A673 (cell line): ENCODE measurements at regions not wholly inside any gene's neighbourhood (a gene's known extent, or its start where the extent isn't known, plus 50 kb on each side); places are given as distances from the start of the nearest gene placed in this dataset.

ENCODE experiments used
- BruUV-seq: library from RNA; stranded (reverse); fragments of 400-500 nt; replicated peaks from 2 replicates; lab custom pipeline; 2021; lab: Mats Ljungman, UMichigan
- CTCF ChIA-PET: fragments of 300-600 bp; sonication (Branson Sonifier 250); formaldehyde crosslinking; loops from one replicate; lab custom pipeline; 2022; ENCODE audit warnings: antibody characterized with exemption; lab: Charles Lee
- POLR2A ChIA-PET: fragments of 300-600 bp; sonication (Branson Sonifier 250); formaldehyde crosslinking; loops from one replicate; lab custom pipeline; 2022; ENCODE audit warnings: antibody characterized with exemption; ENCODE audit not compliant: low non-redundant PET; lab: Charles Lee
- DNase-seq: peaks from one replicate; pipeline ENCODE4 v3.0.0-alpha.2; 2015; ENCODE audit warnings: low spot score
- H3K27ac ChIP-seq: fragments of 200-600 bp; sonication (generic); 2 replicates; pipeline ENCODE4 v1.5.1; 2016; ENCODE audit warnings: mixed run types, low read depth, mild to moderate bottlenecking, mixed read lengths, antibody characterized with exemption, low read length; ENCODE audit not compliant: poor library complexity, severe bottlenecking
- H3K27me3 ChIP-seq: fragments of 200-600 bp; sonication (generic); replicated peaks from 2 replicates; pipeline ENCODE4 v1.6.1; 2017; ENCODE audit warnings: mixed run types, low read depth, mild to moderate bottlenecking, mixed read lengths, antibody characterized with exemption, low read length; ENCODE audit not compliant: insufficient read depth, poor library complexity
- H3K36me3 ChIP-seq: fragments of 200-600 bp; sonication (generic); 2 replicates; pipeline ENCODE4 v1.6.1; 2016; ENCODE audit warnings: mixed run types, mild to moderate bottlenecking, mixed read lengths, antibody characterized with exemption, low read length; ENCODE audit not compliant: insufficient read depth, poor library complexity, severe bottlenecking
- H3K4me1 ChIP-seq: fragments of 200-600 bp; sonication (generic); 2 replicates; pipeline ENCODE4 v1.6.1; 2017; ENCODE audit warnings: mixed run types, mild to moderate bottlenecking, mixed read lengths, antibody characterized with exemption, low read length; ENCODE audit not compliant: insufficient read depth, poor library complexity, severe bottlenecking
- H3K4me3 ChIP-seq: fragments of 200-600 bp; sonication (generic); 2 replicates; pipeline ENCODE4 v1.5.1; 2016; ENCODE audit warnings: low read depth, mixed run types, mild to moderate bottlenecking, mixed read lengths, low read length; ENCODE audit not compliant: poor library complexity, severe bottlenecking
- H3K9me3 ChIP-seq: fragments of 200-600 bp; sonication (generic); 2 replicates; pipeline ENCODE4 v1.6.1; 2016; ENCODE audit warnings: mixed run types, low read depth, mild to moderate bottlenecking, mixed read lengths, antibody characterized with exemption, low read length; ENCODE audit not compliant: poor library complexity, severe bottlenecking
- EZH2 ChIP-seq: fragments of 200-600 bp; sonication (generic); IDR thresholded peaks from 2 replicates; pipeline ENCODE4 v1.6.1; 2017; ENCODE audit warnings: borderline replicate concordance, low read depth, mild to moderate bottlenecking, mixed read lengths, antibody characterized with exemption, low read length; ENCODE audit not compliant: poor library complexity, severe bottlenecking
- intact Hi-C: fragments of 100-400 bp; cut with micrococcal nuclease; formaldehyde crosslinking; loops from one replicate; pipeline ENCODE4 v1.10.0; 2022; ENCODE audit not compliant: unreplicated experiment
- TF ChIP-seq, protein P1 (sequence below): fragments of 300-800, 200-600 bp; sonication (generic); conservative IDR thresholded peaks from 2 replicates; pipeline ENCODE4 v1.5.1; 2017; ENCODE audit warnings: low read depth, mild to moderate bottlenecking, antibody characterized with exemption, low read length, moderate library complexity, mixed read lengths

- H3K4me1 ChIP-seq = no peaks in the 10 kb centered on the region
- no peaks in the 10 kb centered on the region for H3K27me3 ChIP-seq
- no TSS peak for BruUV-seq
- intact Hi-C loops = no loop called here
- no peaks in the 10 kb centered on the region for H3K36me3 ChIP-seq
- no peaks in the 10 kb centered on the region for H3K9me3 ChIP-seq
- ChIA-PET CTCF (no interaction called here), POLR2A (no interaction called here)
- H3K4me3 ChIP-seq = no peak overlapping the region
- TF ChIP-seq, protein P1, sequence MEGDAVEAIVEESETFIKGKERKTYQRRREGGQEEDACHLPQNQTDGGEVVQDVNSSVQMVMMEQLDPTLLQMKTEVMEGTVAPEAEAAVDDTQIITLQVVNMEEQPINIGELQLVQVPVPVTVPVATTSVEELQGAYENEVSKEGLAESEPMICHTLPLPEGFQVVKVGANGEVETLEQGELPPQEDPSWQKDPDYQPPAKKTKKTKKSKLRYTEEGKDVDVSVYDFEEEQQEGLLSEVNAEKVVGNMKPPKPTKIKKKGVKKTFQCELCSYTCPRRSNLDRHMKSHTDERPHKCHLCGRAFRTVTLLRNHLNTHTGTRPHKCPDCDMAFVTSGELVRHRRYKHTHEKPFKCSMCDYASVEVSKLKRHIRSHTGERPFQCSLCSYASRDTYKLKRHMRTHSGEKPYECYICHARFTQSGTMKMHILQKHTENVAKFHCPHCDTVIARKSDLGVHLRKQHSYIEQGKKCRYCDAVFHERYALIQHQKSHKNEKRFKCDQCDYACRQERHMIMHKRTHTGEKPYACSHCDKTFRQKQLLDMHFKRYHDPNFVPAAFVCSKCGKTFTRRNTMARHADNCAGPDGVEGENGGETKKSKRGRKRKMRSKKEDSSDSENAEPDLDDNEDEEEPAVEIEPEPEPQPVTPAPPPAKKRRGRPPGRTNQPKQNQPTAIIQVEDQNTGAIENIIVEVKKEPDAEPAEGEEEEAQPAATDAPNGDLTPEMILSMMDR = no peak
- TF ChIP-seq EZH2 = no peak
- DNase-seq = no peak
- H3K27ac ChIP-seq = no peak overlapping the region
Measured at GRCh38 chr12:88729196-88729595, 148.9 kb upstream of the KITLG start.

GRCh38 chr12:88726806-88727720 lies 146.8 kb upstream of the KITLG start:
- H3K9me3 ChIP-seq = no peaks in the 10 kb centered on the region
- no TSS peak for BruUV-seq
- no peaks in the 10 kb centered on the region for H3K4me1 ChIP-seq
- TF ChIP-seq EZH2 = no peak
- TF ChIP-seq, protein P1 = no peak
- H3K36me3 ChIP-seq = no peaks in the 10 kb centered on the region
- H3K27me3 ChIP-seq = no peaks in the 10 kb centered on the region
- no peak overlapping the region for H3K4me3 ChIP-seq
- CTCF ChIA-PET = no interaction called here
- intact Hi-C loops = no loop called here
- H3K27ac ChIP-seq = no peak overlapping the region
- POLR2A ChIA-PET = no interaction called here
- no peak for DNase-seq

DNA sequence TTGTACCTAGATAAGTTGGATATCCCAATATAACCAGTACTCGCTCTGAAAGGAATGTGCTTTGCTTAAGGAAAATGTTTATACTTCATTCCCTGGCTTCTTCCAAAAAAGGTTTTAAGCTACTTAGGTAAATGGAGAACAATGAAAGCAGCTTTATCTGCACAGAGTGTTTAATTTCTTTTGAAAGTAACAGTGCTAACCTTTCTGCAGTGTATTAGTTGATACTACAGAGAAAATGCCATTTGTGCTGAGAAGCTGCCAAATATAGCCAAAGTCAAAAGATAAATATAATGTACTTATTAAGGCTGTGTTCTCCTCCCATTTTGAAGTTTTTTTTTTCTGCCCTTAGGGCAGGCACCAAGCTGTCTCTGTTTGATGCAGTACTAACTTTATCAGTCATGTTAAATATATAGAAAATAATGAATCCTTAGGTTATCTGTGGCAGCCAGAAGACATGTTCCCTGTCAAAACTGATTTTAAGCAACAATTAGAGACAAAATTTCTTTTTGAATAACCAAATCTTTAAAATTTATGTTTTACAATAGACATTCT lies 145.4 kb upstream of the KITLG start:
- intact Hi-C loops = no loop called here
- Histone ChIP-seq H3K27ac (no peak overlapping the region), H3K27me3 (no peaks in the 10 kb centered on the region), H3K4me1 (no peaks in the 10 kb centered on the region), H3K4me3 (no peak overlapping the region), H3K36me3 (no peaks in the 10 kb centered on the region), H3K9me3 (no peaks in the 10 kb centered on the region)
- TF ChIP-seq, protein P1 = no peak
- TF ChIP-seq EZH2 = no peak
- ChIA-PET CTCF (no interaction called here), POLR2A (no interaction called here)
- DNase-seq = no peak
- BruUV-seq = no TSS peak
